Vagina (tissue), 2 donors: ENCODE measurements at regions not wholly inside any gene's neighbourhood (a gene's known extent, or its start where the extent isn't known, plus 50 kb on each side); places are given as distances from the start of the nearest gene placed in this dataset.

Experiments
- DNase-seq, 2 donors: peaks; one replicate each; pipeline ENCODE4 v3.0.0-alpha.2; 2017; ENCODE audit errors: extremely low spot score in 2 of 2
- H3K27ac ChIP-seq: fragments of 200-600 bp; sonication (generic); one replicate; pipeline ENCODE4 v1.5.1; 2019
- H3K27me3 ChIP-seq: fragments of 200-600 bp; sonication (generic); one replicate; pipeline ENCODE4 v1.5.1; 2019
- H3K36me3 ChIP-seq, 2 donors: fragments of 200-600 bp; sonication (generic); one replicate each; pipeline ENCODE4 v1.5.1; 2017 to 2019
- H3K4me1 ChIP-seq: fragments of 200-600 bp; sonication (generic); one replicate; pipeline ENCODE4 v1.5.1; 2019
- H3K4me3 ChIP-seq, 2 donors: fragments of 200-600 bp; sonication (generic); 1 replicate in 1 of 2; 2 replicates in 1 of 2; pipeline ENCODE4 v1.5.1; 2016 to 2019
- H3K9me3 ChIP-seq: fragments of 200-600 bp; sonication (generic); one replicate; pipeline ENCODE4 v1.5.1; 2019
- CTCF ChIP-seq, 3 experiments: fragments of 450-650 bp in 2 of 3; fragments of 200-600 bp in 1 of 3; sonication (generic) in 1 of 3; IDR thresholded peaks; one replicate each; pipeline ENCODE4 v1.5.1; 2017 to 2019; ENCODE audit warnings: antibody characterized with exemption in 3 of 3, mild to moderate bottlenecking in 2 of 3, moderate library complexity in 2 of 3
- POLR2A ChIP-seq, 2 donors: fragments of 450-650 bp; IDR thresholded peaks; one replicate each; pipeline ENCODE4 v1.6.1; 2017; ENCODE audit warnings: antibody characterized with exemption in 2 of 2, mild to moderate bottlenecking in 2 of 2, moderate library complexity in 2 of 2
- POLR2AphosphoS5 ChIP-seq, 2 donors: sonication (generic); formaldehyde crosslinking; IDR thresholded peaks; one replicate each; pipeline ENCODE4 v1.9.0; 2017; ENCODE audit warnings: antibody characterized with exemption in 2 of 2, mild to moderate bottlenecking in 2 of 2, low read depth in 1 of 2; ENCODE audit not compliant: insufficient read depth in 1 of 2
- intact Hi-C: fragments of 100-400 bp; cut with DNase I; formaldehyde crosslinking; loops from one replicate; pipeline ENCODE4 v1.15.1; 2023

- Histone ChIP-seq H3K9me3 (no peaks in the 10 kb centered on the region), H3K4me1 (peaks cover 10% of the 10 kb centered on the region), H3K27ac (no peak overlapping the region), H3K27me3 (no peaks in the 10 kb centered on the region), H3K4me3 (no peak overlapping the region), H3K36me3 (no peaks in the 10 kb centered on the region)
- DNase-seq = no peak
- TF ChIP-seq POLR2AphosphoS5 (IDR thresholded peaks at IDR 0.05; ENCODE audit: insufficient read depth in 1 of 2, low read depth in 1 of 2) = no peak
- no peak for TF ChIP-seq POLR2A (IDR thresholded peaks at IDR 0.05)
- no peak for TF ChIP-seq CTCF (IDR thresholded peaks at IDR 0.05)
- intact Hi-C loops = no loop called here
Measured at GRCh38 chr19:34017601-34018000, 154.7 kb upstream of the LSM14A start.

GRCh38 chr19:34018546-34018945 is 153.8 kb upstream of the LSM14A start:
- TF ChIP-seq POLR2A (IDR thresholded peaks at IDR 0.05) (no peak), CTCF (IDR thresholded peaks at IDR 0.05) (no peak), POLR2AphosphoS5 (IDR thresholded peaks at IDR 0.05; ENCODE audit: insufficient read depth in 1 of 2, low read depth in 1 of 2) (no peak)
- H3K4me3 ChIP-seq = no peak overlapping the region

GRCh38 chr19:34023381-34023780 is 148.9 kb upstream of the LSM14A start:
- TF ChIP-seq CTCF (IDR thresholded peaks at IDR 0.05) (no peak), POLR2A (IDR thresholded peaks at IDR 0.05) (no peak), POLR2AphosphoS5 (IDR thresholded peaks at IDR 0.05; ENCODE audit: insufficient read depth in 1 of 2, low read depth in 1 of 2) (no peak)
- Histone ChIP-seq H3K27ac (no peak overlapping the region), H3K27me3 (no peaks in the 10 kb centered on the region), H3K36me3 (no peaks in the 10 kb centered on the region), H3K4me3 (no peak overlapping the region), H3K4me1 (no peaks in the 10 kb centered on the region), H3K9me3 (no peaks in the 10 kb centered on the region)
- intact Hi-C loops = no loop called here
- no peak for DNase-seq

More at GRCh38 chr19:34018546-34018945, 153.8 kb upstream of the LSM14A start:
- Histone ChIP-seq H3K4me1 (peaks cover 10% of the 10 kb centered on the region), H3K9me3 (no peaks in the 10 kb centered on the region), H3K27ac (no peak overlapping the region), H3K36me3 (no peaks in the 10 kb centered on the region), H3K27me3 (no peaks in the 10 kb centered on the region)
- intact Hi-C loops = no loop called here
- no peak for DNase-seq

GRCh38 chr19:34033880-34034279 is 138.4 kb upstream of the LSM14A start:
- TF ChIP-seq POLR2A (IDR thresholded peaks at IDR 0.05) (no peak), CTCF (IDR thresholded peaks at IDR 0.05) (no peak), POLR2AphosphoS5 (IDR thresholded peaks at IDR 0.05; ENCODE audit: insufficient read depth in 1 of 2, low read depth in 1 of 2) (no peak)
- H3K27me3 ChIP-seq = no peaks in the 10 kb centered on the region
- H3K4me3 ChIP-seq = no peak overlapping the region
- DNase-seq = no peak
- no peak overlapping the region for H3K27ac ChIP-seq
- no peaks in the 10 kb centered on the region for H3K36me3 ChIP-seq
- H3K4me1 ChIP-seq = no peaks in the 10 kb centered on the region
- no peaks in the 10 kb centered on the region for H3K9me3 ChIP-seq
- intact Hi-C loops = no loop called here

GRCh38 chr19:34034318-34034846 is 137.9 kb upstream of the LSM14A start:
- Histone ChIP-seq H3K4me3 (no peak overlapping the region), H3K9me3 (no peaks in the 10 kb centered on the region), H3K36me3 (no peaks in the 10 kb centered on the region), H3K27me3 (no peaks in the 10 kb centered on the region), H3K4me1 (no peaks in the 10 kb centered on the region), H3K27ac (no peak overlapping the region)
- no peak for DNase-seq
- no peak for TF ChIP-seq POLR2A (IDR thresholded peaks at IDR 0.05)
- peak in 1 of 2 donors; percentile 41 for TF ChIP-seq POLR2AphosphoS5 (IDR thresholded peaks at IDR 0.05; ENCODE audit: insufficient read depth in 1 of 2, low read depth in 1 of 2)
- intact Hi-C loops = no loop called here
